ENCODE measurements at regions not wholly inside any gene's neighbourhood (a gene's known extent, or its start where the extent isn't known, plus 50 kb on each side); places are given as distances from the start of the nearest gene placed in this dataset.

GRCh38 chr4:28010577-28011240 lies 1150.1 kb downstream of the STIM2 start (continued):
- TF ChIP-seq ETS1 (IDR thresholded peaks at IDR 0.05) (no peak), EZH2phosphoT487 (IDR thresholded peaks at IDR 0.05; ENCODE audit: unreplicated experiment) (no peak), NANOG (IDR thresholded peaks at IDR 0.05; ENCODE audit: borderline replicate concordance) (no peak), JUNB (IDR thresholded peaks at IDR 0.05; ENCODE audit: unreplicated experiment) (no peak), CREB1 (CRISPR knock-in tag; IDR thresholded peaks at IDR 0.05; ENCODE audit: low read depth) (no peak), CTCF (conservative IDR thresholded peaks at IDR 0.05; ENCODE audit: low read depth in 2 of 2) (no peak), ZNF331 (CRISPR knock-in tag; IDR thresholded peaks at IDR 0.05; ENCODE audit: low read depth) (no peak), REST (IDR thresholded peaks at IDR 0.05; ENCODE audit: unreplicated experiment) (no peak), STAT1 (IDR thresholded peaks at IDR 0.05; ENCODE audit: unreplicated experiment) (no peak)

- Histone ChIP-seq H3K4me2 (no peak overlapping the region), H2AFZ (no peak overlapping the region), H3K27me3 (ENCODE audit: insufficient read depth) (no peaks in the 10 kb centered on the region), H3K36me3 (ENCODE audit: insufficient read depth) (no peaks in the 10 kb centered on the region), H3K9me2 (ENCODE audit: insufficient read depth) (peaks cover 5% of the 10 kb centered on the region), H3K27ac (ENCODE audit: low read depth) (no peak overlapping the region), H4K20me1 (replicated peaks; ENCODE audit: insufficient read depth) (no peaks in the 10 kb centered on the region), H3K4me1 (ENCODE audit: insufficient read depth) (no peaks in the 10 kb centered on the region), H3K4me3 (no peak overlapping the region), H3K79me2 (replicated peaks; ENCODE audit: insufficient read depth) (no peaks in the 10 kb centered on the region), H3F3A (replicated peaks; ENCODE audit: low read depth) (no peaks in the 10 kb centered on the region)
- no peaks in the 10 kb centered on the region for H3K4me1 Mint-ChIP-seq
- H3K27me3 Mint-ChIP-seq (ENCODE audit: insufficient read depth, low read depth, poor library complexity), result no peaks in the 10 kb centered on the region
- DNase-seq (ENCODE audit: low spot score) (no peak), ATAC-seq (no peak)
- H3K27ac Mint-ChIP-seq, result no peak overlapping the region
- H3K36me3 Mint-ChIP-seq (ENCODE audit: low read depth), result peaks cover 4% of the 10 kb centered on the region; the same call in 2 of the 3 replicates
- H3K4me3 Mint-ChIP-seq, result no peak overlapping the region
- peaks cover 21% of the 10 kb centered on the region for H3K9me3 Mint-ChIP-seq
- TF ChIP-seq JUNB (IDR thresholded peaks at IDR 0.05; ENCODE audit: unreplicated experiment) (no peak), EZH2phosphoT487 (IDR thresholded peaks at IDR 0.05; ENCODE audit: unreplicated experiment) (no peak), NANOG (IDR thresholded peaks at IDR 0.05; ENCODE audit: borderline replicate concordance) (no peak), CTCF (conservative IDR thresholded peaks at IDR 0.05; ENCODE audit: low read depth in 2 of 2) (no peak), ZNF331 (CRISPR knock-in tag; IDR thresholded peaks at IDR 0.05; ENCODE audit: low read depth) (no peak)
Observed at GRCh38 chr4:28014469-28014868, 1153.8 kb downstream of the STIM2 start.
